SK-N-DZ (cell line): ENCODE measurements at regions not wholly inside any gene's neighbourhood (a gene's known extent, or its start where the extent isn't known, plus 50 kb on each side); places are given as distances from the start of the nearest gene placed in this dataset.
"Not testable (repeated sequence)": the region's sequence is repeated elsewhere in the genome, so short reads cannot be mapped to it uniquely, and the experiment has no call there.

Experiments used
- DNase-seq: peaks from one replicate; pipeline ENCODE4 v3.0.0-alpha.2; 2015; ENCODE audit warnings: low spot score

DNA sequence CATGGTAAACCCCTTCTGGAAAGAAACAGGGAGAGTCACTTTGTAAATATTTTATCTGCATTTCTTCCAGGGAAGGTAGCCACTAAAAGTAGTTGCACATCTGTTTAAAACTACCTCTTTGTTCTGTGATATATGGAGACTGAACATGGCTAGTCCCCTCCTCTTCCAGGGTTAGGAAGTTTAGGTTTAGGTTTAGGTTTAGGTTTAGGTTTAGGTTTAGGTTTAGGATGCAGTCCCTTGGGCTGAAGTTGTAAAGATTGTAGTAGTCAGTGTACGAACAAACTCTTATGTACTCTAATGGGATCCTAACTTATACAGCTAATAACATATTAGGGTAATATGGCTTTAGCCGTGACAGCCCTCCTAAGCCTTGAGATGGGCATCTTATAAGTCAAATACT lies 880.2 kb upstream of the TMEFF2 start:
- no peak for DNase-seq

DNA sequence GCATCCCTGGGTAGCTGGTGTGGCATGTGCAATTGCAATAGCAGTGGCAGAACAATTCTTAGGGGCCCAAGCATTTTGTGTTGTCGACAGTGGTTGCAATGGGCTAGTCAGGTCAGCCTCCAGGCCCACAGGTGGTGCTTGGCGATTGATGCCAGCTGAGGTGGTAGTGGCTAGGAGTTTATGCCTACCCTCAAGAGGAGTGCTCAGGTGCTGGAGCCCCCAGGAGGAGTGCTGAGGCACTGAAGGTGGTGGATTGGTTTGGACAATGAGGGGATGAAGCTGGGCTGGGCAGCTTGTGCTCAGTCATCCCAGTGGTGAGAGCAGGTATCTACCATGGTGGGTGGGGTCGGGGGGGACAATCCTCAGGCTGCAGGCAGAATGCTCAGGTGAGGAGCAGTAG lies 877.9 kb upstream of the TMEFF2 start:
- no peak for DNase-seq

DNA sequence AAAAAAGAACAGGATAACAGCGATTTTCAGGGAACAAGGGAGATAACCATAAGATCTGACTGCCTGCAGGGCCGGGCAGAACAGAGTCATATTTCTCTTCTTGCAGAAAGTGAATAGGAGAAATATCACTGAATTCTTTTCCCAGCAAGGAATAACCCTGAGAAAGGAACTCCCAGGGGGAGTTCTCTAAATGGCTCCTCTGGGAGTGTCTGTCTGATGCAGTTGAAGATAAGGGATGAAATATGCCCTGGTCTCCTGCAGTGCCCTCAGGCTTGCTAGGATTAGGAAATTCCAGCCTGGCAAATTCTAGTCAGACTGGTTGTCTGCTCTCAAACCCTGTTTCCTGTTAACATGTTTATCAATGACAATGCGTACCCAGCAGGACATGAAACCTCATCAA lies 830.8 kb upstream of the TMEFF2 start:
- DNase-seq, result peak; percentile 81

DNA sequence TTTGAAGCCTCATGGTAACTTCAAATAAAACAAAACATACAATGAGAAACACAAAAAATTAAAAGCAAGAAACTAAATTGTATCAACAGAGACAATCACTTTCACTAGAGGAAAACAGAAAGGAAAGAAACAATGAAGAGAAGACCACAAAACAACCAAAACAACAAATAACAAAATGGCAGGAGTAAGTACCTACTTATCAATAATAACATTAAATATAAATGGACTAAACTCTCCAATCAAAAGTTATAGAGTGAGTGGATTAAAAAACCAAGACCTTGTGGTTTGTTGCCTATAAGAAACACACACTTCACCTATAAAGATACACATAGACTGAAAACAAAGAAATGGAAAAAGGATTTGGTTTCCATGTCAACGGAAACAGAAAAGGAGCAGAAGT lies 830.1 kb upstream of the TMEFF2 start:
- DNase-seq, result no peak

DNA sequence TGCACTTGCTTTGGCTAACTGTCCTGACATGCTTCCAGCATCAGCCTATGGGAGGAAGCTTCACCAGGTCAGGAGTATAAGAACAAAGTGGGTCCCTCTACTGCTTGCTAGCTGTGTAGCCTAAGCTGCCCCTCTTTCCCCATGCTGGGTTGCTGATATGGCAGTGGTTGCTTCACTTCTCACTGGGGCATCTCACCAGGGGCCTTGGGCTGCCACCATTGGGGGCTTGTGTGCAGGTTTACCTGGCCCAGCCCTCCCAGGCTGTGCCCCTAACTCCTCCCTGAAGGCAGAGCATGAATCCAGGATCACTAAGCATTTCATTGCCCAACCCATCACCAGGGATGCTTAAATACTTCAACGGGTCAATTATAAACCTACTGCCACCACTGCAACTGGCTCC lies 817.1 kb upstream of the TMEFF2 start:
- no peak for DNase-seq

DNA sequence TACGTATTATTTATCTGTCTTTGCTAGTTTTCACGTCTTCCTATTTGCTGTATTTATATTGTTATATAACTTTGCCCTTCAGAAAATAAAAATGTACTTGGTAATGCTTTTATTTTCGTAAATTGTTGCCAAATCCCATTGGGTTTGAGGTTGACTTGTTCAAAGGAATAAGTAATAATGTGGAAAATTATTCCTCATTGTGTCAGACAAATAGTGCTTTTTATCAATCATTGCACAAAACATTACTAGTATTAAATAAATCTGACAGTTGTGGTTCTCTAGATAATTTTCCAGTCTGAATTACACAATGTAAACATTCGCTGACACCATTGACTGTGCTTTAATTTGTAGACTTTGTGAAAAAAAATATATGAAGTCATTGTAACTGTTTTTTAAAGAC lies 798.3 kb upstream of the TMEFF2 start:
- DNase-seq, result no peak

DNA sequence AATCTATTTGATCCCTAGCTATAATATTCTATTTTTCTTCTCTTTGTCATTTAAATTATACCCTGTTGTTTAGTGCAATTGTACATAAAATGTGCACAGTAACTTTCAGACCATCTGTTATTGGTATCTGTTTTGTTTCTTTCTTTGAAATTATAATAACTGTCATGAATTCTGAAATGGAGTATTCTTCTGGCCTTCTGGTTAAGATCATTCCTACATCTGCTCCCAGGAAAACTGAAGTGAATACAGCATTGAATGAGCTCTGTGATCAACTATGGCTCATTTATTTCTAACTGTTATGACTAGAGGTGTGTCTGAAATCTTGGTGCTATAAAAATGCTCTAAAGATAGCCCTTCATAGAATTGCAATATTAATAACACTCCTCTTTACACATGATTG lies 788.4 kb upstream of the TMEFF2 start:
- peak; percentile 57 for DNase-seq

DNA sequence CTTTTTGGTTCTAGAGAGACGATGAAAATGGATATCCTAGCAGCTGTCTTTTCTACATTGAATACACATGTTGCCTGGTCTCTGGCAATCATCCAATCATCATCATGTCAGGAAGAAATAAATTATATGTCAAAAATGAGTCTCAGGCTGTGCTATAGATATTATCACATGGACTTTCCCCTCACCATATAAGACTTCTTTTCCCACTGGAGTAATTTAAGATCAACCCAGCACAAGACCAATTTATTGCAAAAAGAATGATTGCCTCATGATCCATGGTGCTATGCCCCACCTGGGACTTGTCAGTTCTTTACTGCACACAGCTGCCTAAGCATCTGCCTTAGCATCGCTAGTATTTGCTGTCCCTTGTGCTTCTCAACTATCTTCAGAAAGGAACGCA lies 783.7 kb upstream of the TMEFF2 start:
- peak; percentile 91 for DNase-seq

DNA sequence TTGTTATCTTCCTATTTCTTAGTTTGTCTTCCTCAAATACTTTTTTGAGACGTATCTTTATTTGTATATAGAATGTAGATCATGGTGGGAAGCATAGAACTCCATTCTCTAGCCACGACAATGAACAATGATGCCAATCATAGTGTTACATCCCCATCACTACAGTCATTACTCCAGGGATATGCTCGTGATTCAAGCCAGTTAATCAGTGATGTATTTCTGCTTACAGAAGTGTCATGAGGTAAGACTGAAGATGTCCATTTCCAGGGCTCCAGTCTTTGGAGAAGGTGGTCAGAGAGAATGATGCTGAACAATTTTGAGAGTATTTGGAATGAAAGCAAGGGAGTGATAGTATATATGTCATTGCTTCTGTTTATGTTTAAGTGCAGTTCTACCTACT lies 777.2 kb upstream of the TMEFF2 start:
- DNase-seq, result no peak

DNA sequence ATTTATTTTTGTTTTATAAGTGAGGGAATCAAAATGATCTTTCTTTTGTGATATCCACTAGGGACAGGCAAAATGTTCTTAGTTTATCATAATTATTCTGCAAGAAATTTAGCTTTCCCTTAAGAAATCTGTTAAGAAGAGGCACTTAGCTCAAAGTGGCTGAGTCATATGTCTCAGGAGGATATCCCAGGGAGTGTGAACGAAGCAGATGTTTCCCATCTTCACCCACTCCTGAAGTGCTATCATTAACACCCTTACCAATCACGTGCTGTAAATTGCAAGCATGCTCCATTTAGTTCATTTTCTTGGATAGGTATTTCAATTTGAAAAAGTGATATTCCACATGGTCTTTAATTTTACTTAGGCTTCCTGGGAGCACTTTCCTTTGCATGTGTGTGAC lies 774.3 kb upstream of the TMEFF2 start:
- DNase-seq, result no peak

DNA sequence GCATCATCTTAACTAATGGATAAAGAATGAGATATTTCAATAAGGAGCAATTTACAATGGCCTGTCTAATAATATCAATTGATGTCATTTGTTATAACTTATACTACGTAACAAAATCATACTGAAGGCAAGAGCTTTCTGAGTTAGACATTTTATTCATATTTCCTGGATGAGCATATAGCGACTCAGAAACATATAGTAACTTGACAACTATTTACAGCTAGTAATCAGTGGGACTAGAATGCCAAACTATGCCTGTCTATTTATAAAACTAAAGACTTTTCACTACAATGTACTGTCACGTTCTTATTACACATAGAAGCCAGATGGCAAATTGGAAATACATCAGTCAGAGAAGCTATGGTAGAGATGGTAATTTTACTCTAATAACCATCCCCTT lies 766.2 kb upstream of the TMEFF2 start:
- no peak for DNase-seq

DNA sequence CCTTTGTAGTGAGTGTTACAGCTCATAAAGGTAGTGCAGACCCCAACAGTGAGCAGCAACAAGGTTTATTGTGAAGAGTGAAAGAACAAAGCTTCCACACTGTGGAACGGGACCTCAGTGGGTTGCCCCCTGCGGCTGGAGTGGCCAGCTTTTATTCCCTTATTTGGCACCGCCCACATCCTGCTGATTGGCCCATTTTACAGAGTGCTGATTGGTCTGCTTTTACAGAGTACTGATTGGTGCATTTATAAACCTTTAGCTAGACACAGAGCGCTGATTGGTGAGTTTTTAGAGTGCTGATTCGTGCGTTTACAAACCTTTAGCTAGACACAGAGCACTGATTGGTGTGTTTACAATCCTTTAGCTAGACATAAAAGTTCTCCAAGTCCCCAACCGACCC lies 763.9 kb upstream of the TMEFF2 start:
- DNase-seq, result not testable (repeated sequence)

DNA sequence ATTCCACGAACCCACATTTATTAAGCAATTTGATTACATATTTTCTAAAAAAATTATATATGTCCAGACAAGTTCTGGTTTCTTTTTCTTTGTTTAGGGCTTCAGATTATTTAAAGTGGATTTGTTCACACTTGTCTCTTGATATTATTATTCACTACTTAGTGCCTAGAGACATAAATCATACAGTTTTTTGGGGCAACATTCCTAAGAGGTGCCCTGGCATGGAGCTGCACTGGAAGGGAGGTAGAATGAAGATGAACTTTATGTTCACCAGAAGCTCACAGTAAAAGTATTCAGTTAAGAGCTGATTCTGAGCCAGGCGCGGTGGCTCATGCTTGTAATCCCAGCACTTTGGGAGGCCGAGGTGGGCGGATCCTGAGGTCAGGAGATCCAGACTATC lies 762.7 kb upstream of the TMEFF2 start:
- no peak for DNase-seq

DNA sequence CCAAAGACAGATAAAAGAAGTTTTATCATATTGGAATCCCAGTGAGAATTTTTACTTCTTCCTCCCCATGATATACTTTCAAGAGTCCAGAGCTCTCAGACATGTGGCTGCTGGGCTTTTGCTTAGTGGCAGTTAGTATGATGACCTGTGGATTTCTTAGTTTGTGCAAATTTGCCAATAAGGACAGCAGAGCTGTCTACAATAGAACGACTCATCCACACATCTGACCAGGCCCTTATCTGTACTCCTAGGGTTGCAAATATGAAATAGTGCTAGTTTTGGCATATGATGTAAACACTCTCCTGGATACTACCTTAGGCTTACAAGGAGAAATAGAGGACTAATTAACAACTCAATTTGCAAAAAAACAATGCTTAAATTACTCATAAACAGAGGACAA lies 758.4 kb upstream of the TMEFF2 start:
- DNase-seq, result no peak

DNA sequence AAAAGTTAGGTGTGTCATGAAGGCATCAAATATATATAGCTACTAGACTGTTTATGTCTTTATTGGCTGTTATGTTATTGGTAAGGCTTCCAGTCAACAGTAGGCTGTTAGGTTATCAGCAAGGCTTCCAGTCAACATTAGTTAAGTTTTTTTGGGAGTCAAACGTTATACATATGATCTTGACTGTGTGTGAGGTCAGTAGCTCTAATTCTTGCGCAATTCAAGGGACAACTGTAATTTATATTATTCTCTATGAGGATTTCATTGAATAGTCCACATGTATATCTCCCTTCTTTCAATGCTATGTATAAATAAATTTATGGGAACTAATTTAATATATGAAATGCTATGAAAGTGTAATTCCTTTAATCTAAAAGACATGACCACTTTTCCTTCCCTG lies 757.5 kb upstream of the TMEFF2 start:
- DNase-seq, result no peak

DNA sequence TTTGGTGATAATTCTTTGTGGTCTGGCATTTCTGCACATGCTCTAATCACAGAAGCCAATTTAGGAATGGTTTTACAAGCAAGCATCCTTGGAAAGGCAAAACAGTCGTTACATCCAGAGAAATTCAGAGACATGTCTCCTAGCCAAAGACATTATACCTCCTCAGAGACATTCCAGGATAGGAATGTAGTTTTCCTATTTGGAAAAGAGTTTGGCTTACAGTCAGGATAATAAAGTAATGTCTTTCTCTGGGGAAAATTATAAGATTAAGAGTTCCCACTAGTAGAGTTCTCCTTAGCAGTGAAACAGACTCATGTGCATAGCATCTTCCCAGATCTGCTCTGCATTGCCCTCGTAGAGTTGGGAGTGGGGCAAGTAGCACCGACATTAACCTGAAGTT lies 753.6 kb upstream of the TMEFF2 start:
- DNase-seq, result no peak

DNA sequence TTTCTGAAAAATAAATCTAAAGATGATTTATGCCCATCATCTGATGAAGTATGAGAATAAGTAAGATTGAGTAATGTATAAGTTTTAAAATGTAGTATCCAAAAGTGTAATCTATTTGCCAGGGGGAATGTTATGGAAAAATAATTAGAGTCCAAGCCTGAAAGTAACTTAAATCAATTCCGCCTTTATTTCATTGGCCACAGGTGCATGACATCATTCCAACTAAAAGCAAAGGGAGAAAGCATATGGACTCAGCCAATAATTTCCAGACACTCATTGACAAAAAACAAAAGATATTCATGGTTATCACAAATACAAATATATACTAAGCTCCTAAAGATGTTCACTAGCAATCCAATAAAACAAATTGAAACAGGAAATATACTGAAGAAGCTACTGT lies 752.6 kb upstream of the TMEFF2 start:
- no peak for DNase-seq

DNA sequence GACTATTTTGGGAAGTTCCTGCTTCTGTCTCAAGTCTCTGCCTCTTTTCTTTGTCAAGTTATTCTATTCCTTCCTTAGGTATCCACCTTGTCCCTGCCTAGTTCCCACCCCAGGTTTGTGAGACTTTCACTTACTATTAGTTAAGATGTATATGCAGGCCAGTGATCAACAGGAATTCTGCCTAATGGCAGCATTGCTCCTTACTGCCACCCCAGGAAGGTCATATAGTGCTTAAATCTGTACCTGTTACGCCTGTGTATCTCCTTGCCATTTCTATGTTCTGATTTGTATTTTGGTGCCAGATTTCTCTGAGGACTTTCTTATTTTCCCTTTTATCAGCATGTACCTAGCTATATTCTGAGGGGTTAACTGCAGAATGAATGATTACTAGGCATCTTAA lies 746.0 kb upstream of the TMEFF2 start:
- no peak for DNase-seq

DNA sequence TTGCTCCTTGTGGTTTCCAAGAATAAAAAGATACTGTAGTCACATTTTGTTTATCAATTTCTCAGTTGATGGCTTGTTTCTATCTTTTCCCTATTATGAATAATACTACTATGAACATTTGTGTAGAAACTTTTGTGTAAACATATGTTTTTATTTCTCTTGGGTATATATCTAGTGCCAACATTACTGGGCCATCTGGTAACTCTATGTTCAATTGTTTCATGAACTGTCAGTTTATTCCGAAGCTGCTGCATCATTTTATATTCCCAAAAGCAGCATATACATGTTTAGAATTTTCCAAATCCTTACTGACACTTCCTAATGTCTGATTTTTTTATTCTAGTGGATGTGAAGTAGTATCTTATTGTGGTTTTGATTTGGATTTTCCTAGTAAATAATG lies 737.6 kb upstream of the TMEFF2 start:
- DNase-seq, result no peak

DNA sequence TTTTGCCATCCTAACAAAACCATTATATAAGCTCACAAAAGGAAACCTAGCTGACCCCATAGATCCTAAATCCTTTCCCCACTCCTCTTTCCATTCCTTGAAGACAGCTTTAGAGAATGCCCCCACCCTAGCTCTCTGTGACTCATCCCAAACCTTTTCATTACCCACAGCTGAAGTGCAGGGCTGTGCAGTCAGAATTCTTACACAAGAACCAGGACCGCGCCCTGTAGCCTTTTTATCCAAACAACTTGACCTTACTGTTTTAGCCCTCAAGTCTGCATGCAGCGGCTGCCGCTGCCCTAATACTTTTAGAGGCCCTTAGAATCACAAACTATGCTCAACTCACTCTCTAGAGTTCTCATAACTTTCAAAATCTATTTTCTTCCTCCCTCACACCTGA lies 726.9 kb upstream of the TMEFF2 start:
- DNase-seq, result not testable (repeated sequence)

DNA sequence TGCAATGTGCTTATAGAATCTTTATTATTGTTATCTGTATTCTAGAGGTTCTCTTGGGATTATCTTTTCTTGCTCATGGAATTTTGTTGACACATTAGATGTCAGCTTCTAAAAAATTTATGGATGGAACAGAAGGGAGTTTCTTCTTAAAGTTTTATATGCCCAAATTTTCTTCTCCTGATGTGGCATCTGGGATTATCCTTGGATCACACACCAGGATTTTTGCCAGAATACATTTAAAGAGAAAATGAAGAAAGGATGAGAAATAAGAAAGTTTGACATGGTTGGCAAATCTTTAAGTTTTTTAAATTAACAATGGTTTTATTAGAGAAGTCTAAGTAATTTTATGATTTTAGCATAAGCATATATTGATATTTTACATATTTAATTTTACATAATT lies 706.7 kb upstream of the TMEFF2 start:
- DNase-seq, result no peak

DNA sequence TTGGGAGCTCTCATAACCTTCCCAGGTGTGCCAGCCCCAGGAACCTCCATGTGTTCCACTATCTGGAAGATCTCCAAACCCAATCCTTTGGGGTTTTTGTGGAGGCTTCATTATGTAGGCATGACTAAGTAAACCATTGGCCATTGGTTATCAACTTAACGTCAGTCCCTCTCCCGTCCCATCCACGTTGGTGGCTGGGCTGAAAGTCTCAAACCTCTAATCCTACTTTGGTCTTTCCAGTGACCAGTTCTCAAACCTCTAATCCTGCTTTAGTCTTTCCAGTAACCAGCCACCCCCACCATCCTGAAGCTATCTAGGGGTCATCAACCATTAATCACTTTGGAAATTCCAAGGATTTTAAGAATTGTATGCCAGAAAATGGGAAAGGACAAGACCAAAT lies 704.7 kb upstream of the TMEFF2 start:
- no peak for DNase-seq

DNA sequence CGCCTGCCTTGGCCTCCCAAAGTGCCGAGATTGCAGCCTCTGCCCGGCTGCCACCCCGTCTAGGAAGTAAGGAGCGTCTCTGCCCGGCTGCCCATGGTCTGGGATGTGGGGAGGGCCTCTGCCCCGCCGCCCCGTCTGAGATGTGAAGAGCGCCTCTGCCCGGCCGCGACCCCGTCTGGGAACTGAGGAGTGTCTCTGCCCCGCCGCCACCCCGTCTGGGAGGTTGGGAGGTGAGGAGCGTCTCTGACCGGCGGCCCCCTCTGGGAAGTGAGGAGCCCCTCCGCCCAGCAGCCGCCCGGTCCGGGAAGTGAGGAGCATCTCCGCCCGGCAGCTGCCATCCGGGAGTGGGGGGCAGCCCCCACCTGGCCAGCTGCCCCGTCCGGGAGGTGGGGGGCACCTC lies 699.2 kb upstream of the TMEFF2 start:
- DNase-seq, result not testable (repeated sequence)

DNA sequence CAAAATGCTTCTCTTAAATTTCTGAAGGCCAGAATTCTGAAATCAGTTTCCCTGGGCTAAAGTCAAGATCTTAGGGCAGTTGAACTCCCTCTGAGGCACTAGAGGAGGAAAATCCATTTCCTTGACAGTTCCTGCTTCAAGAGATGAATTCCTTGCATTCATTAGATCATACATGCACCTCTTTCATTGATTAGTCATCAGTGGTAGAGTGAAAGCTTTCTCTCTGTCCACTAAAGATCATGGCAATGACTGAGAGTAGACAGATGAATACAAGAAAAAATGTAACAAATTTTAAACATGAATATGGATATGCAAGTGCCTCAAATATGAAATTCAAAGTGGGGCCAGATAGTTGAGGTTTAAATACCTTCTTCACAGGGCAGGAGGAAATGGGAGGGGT lies 693.4 kb upstream of the TMEFF2 start:
- DNase-seq, result no peak

DNA sequence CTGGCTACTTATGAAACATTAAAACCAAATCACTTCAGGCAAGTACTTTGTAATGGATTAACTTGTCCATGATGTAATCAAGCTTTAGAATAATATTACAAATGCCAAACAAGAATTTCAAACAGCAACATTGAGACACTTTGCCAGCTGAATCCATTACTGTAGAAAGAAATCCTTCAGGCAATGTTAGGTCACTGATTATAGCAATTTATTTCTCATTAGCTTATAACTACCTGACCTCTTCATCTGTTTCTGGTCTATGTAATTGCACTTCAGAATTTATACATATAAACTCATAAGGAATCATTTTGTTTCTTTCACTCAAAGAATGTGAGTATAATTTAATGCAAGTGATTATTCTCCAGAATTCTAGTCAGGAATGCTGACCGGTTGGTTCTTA lies 692.6 kb upstream of the TMEFF2 start:
- DNase-seq, result no peak
